ENCODE measurements at regions not wholly inside any gene's neighbourhood (a gene's known extent, or its start where the extent isn't known, plus 50 kb on each side); places are given as distances from the start of the nearest gene placed in this dataset.

DNA sequence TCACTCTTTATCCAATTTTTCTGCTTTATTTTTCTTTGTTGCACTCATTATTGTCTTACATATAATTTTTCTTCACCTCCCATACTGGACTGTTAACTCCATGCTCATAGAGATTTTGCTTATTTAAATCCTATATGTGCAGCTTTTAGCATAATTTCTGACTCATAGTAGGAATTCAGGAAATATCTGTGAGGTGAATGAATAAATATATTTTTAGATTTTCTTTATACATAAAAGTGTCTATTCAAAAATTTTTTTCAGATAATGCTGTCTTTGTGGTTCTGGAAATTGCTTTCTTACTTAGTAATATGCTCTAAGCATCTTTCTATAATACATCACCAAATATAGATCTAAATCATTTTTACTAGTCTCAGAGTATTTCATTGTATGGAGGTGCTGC, 191.8 kb upstream of the SUCLG2 start:
- no peak for DNase-seq (ENCODE audit: low read depth in 1 of 2, low spot score in 2 of 2)
- Histone ChIP-seq H4K91ac (replicated peaks; ENCODE audit: insufficient read length, low read length) (no peak overlapping the region), H3K9ac (replicated peaks in 1 of 4; ENCODE audit: extremely low read depth in 1 of 4, low read depth in 3 of 4, low read length in 3 of 4) (no peak overlapping the region), H3K36me3 (ENCODE audit: control insufficient read depth in 2 of 4, insufficient read depth in 4 of 4, low read length in 3 of 4) (no peaks in the 10 kb centered on the region), H3K23me2 (ENCODE audit: low read depth, low read length) (no peaks in the 10 kb centered on the region), H3K79me1 (ENCODE audit: low read depth, low read length) (no peaks in the 10 kb centered on the region), H3K14ac (ENCODE audit: insufficient read length) (no peak overlapping the region), H3K27ac (ENCODE audit: low read depth, low read length) (no peak overlapping the region), H2BK15ac (ENCODE audit: low read length) (no peak overlapping the region), H3K4ac (replicated peaks; ENCODE audit: insufficient read length, low read depth, low read length) (no peak overlapping the region), H2BK12ac (ENCODE audit: low read depth, low read length) (no peak overlapping the region), H3K56ac (replicated peaks; ENCODE audit: insufficient read length, low read depth, low read length) (no peak overlapping the region), H4K20me1 (replicated peaks in 1 of 2; ENCODE audit: control insufficient read depth in 1 of 2, insufficient read depth in 2 of 2, low read length in 2 of 2) (no peaks in the 10 kb centered on the region), H3K9me3 (ENCODE audit: insufficient read depth in 2 of 2, low read depth in 1 of 2, low read length in 1 of 2) (no peaks in the 10 kb centered on the region), H3K4me2 (ENCODE audit: insufficient read depth in 1 of 2, low read depth in 2 of 2, low read length in 2 of 2) (no peak overlapping the region), H4K5ac (ENCODE audit: insufficient read length, low read depth, low read length) (no peak overlapping the region), H2AFZ (ENCODE audit: low read length) (no peak overlapping the region), H2BK20ac (ENCODE audit: low read length) (no peak overlapping the region), H3K18ac (ENCODE audit: extremely low read depth, low read length) (no peak overlapping the region), H2AK5ac (ENCODE audit: low read depth, low read length) (no peak overlapping the region), H2BK5ac (ENCODE audit: low read depth, low read length) (no peak overlapping the region), H3K23ac (ENCODE audit: insufficient read length) (no peak overlapping the region), H2BK120ac (replicated peaks; ENCODE audit: low read depth, low read length) (no peak overlapping the region), H3K4me1 (replicated peaks in 1 of 4; ENCODE audit: control insufficient read depth in 3 of 4, insufficient read depth in 4 of 4, low read length in 3 of 4) (no peaks in the 10 kb centered on the region), H4K8ac (ENCODE audit: extremely low read depth, insufficient read depth, low read length) (no peak overlapping the region), H3K4me3 (ENCODE audit: extremely low read depth in 1 of 4, insufficient read depth in 2 of 4, low read depth in 3 of 4, low read length in 4 of 4) (no peak overlapping the region), H3K27me3 (replicated peaks in 1 of 4; ENCODE audit: control insufficient read depth in 3 of 4, extremely low read depth in 1 of 4, insufficient read depth in 3 of 4, low read length in 3 of 4) (no peaks in the 10 kb centered on the region), H3K79me2 (ENCODE audit: control insufficient read depth in 1 of 2, insufficient read depth in 2 of 2, low read length in 2 of 2) (no peaks in the 10 kb centered on the region)
- CTCF ChIA-PET (ENCODE audit: partially characterized antibody): interaction anchor here (0.7 to 1.0 kb wide), 3 partner anchors 11 to 875 kb away, joined by 3 read pairs; no protein-coding TSS in a partner anchor
- FAIRE-seq: no peak
- POLR2A ChIA-PET (ENCODE audit: partially characterized antibody): no interaction called here
- TF ChIP-seq, protein P1, sequence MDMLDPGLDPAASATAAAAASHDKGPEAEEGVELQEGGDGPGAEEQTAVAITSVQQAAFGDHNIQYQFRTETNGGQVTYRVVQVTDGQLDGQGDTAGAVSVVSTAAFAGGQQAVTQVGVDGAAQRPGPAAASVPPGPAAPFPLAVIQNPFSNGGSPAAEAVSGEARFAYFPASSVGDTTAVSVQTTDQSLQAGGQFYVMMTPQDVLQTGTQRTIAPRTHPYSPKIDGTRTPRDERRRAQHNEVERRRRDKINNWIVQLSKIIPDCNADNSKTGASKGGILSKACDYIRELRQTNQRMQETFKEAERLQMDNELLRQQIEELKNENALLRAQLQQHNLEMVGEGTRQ (IDR thresholded peaks at IDR 0.05; ENCODE audit: low read length): no peak
- TF ChIP-seq, protein P2, sequence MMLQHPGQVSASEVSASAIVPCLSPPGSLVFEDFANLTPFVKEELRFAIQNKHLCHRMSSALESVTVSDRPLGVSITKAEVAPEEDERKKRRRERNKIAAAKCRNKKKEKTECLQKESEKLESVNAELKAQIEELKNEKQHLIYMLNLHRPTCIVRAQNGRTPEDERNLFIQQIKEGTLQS (IDR thresholded peaks at IDR 0.05; ENCODE audit: insufficient read depth, low read depth, low read length): no peak
- TF ChIP-seq ZNF274 (IDR thresholded peaks at IDR 0.05; ENCODE audit: borderline replicate concordance, extremely low read depth, low read length) (no peak), CBX5 (IDR thresholded peaks at IDR 0.05; ENCODE audit: low read depth, low read length) (no peak), GTF2F1 (IDR thresholded peaks at IDR 0.05; ENCODE audit: borderline replicate concordance, low read depth, low read length) (no peak), KDM5A (IDR thresholded peaks at IDR 0.05; ENCODE audit: low read length) (no peak), BRCA1 (IDR thresholded peaks at IDR 0.05; ENCODE audit: low read depth, low read length) (no peak), FOSL1 (IDR thresholded peaks at IDR 0.05; ENCODE audit: insufficient read depth, low read depth, low read length) (no peak), SUZ12 (IDR thresholded peaks at IDR 0.05; ENCODE audit: low read length) (no peak), MAFK (IDR thresholded peaks at IDR 0.05; ENCODE audit: low read depth, low read length) (no peak), CBX8 (IDR thresholded peaks at IDR 0.05; ENCODE audit: borderline replicate concordance, low read depth, low read length) (no peak), TEAD4 (IDR thresholded peaks at IDR 0.05; ENCODE audit: low read depth, low read length) (no peak), BCL11A (IDR thresholded peaks at IDR 0.05; ENCODE audit: low read depth in 2 of 2, low read length in 2 of 2) (no peak), POLR2AphosphoS5 (IDR thresholded peaks at IDR 0.05; ENCODE audit: low read depth, low read length) (no peak), EP300 (IDR thresholded peaks at IDR 0.05; ENCODE audit: borderline replicate concordance in 1 of 2, low read depth in 2 of 2, low read length in 2 of 2) (no peak)
